CD4-positive, alpha-beta T cell treated with Interleukin-4 for 4 hours (primary cell): ENCODE measurements at regions not wholly inside any gene's neighbourhood (a gene's known extent, or its start where the extent isn't known, plus 50 kb on each side); places are given as distances from the start of the nearest gene placed in this dataset.

Experiments used
- DNase-seq: peaks from one replicate; pipeline ENCODE4 v3.0.0-alpha.2; 2020

DNA sequence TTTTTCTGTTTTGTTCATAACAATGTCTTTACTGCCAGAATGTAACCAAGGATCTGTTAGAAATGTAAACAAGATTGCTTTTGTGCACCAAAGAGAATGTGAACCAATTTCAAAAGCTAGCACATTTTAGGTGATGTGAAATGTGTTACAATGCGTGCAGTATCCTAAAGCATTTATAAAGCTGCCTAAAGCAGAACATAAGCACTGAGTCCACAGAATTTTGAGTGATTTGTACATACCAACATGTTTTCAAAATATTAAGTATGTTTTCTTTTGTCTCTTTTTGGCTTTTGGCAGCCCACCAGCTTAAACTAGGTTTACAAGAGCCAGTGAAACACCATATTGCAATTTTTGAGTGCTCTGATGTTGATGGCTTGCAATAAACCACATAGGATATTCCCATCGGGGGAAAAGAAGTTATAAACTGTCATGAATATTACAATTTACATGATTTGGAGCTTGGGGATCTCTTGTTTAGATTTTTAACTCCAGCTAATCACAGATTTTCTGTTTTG lies 364.0 kb downstream of the ZIC1 start:
- no peak for DNase-seq

DNA sequence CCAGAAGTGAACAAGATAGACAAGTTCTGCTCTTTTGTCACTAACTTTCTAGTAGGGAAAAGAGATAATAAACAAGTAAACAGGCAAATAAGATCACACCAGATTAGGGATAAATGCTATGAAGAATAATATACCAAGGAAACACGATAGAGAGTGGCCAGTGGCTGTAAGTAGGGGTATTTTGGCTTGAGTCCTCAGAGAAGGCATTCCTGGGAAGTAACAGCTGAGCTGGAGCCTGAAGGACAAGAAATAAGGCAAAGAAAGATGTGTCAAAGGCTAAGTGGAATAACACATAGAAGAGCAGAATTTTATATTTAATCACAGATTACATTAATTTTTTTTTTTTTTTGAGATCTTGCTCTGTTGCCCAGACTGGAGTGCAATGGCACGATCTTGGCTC lies 366.2 kb downstream of the ZIC1 start:
- DNase-seq: no peak

DNA sequence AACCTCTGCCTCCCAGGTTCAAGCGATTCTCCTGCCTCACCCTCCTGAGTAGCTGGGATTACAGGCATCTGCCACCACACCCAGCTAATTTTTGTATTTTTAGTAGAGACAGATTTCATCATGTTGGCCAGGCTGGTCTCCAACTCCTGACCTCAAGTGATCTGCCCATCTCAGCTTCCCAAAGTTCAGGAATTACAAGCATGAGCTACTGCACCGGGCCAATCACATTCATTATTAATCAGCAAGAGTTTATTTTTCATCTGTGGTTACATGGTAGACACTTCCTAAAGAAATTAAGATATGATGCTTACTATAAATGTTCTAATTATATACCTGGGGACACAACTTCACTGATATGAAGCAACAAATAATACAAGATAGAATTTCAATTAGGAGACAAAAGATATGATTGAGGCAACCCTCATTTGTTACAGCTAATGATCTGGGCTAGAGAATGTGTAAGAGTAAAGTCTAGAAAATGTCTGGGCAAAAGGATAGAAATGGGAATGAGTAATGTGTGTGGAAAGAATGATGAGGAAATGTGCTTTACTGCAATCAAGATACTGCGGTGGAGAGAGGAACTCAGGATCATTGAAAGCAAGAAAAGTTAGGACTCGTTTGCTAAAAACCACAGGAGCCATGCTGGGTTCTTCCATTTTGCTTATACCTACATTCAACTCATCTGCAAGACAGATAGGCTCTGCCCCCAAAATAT lies 366.8 kb downstream of the ZIC1 start:
- DNase-seq: no peak

DNA sequence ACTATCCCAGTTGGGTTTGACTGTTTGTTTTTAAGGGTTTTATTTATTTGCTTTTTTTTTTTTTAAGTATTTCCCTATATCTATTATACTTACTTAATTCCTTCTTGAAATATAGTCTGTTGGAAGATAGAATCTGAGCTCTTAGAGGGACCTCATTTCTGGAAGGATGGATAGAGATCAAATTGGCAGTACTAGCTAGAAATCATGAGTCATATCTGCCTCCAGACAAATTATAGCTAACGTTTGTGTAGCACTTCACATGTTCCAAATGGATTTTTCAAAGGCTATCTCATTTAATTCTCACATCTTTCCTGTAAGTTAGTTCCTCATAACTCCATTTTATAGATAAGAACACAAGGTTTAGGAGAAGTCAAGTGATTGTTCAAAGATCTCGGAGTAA lies 384.7 kb downstream of the ZIC1 start:
- no peak for DNase-seq

DNA sequence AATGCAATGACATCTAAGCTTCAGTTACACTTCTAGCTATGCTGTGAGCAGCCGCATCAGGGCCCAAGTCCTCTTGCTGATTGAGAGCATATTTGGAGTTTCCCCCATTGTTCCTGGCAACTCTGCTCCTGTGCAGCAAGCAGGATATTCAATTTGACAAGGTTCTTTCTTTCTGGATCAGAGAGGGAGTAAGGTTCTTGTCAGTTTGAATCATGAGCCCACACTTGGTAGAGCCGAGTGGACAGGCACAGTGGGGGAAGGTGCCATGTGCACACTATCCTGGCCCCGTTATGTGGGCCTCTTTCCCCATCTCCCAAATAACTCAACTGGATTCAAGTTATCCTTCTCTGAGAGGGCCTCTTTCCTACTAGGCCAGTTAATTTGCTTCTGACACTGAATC lies 385.4 kb downstream of the ZIC1 start:
- DNase-seq: no peak

DNA sequence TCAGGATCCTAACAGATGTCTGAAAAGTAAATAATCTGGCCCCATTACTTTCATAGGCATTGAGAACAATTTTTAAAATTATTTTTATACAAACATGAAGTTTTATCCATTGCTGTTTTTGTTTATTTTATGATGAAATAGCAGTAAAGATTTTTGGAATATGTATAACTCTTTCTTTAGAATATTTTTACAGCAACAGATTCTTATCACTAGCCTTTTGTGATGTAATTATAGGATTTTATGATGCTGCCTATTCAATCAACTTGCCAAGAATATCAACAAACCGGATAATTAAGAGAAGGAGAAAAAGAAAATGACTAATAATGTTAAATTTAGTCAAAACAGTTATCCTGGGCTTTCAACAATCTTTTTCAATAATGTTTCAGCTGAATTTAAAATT lies 386.3 kb downstream of the ZIC1 start:
- no peak for DNase-seq

DNA sequence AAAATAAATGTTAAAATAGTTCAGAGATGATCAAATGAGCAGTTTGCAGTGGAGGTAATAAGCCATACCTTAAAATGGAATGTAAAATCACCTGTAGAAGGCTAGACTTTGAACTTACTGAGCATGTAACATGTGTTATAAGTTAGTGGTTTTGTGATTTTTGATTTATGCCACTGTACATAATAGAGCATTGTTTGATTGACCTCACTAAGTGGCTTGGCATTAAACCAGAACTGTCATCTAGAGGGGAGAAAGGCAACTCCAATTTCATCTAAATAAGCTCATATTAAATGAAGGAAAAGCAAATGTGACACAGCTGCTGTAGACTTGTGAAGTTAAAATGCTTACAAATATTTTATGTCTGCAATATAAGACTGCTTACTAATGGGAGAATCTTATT lies 387.9 kb downstream of the ZIC1 start:
- no peak for DNase-seq

DNA sequence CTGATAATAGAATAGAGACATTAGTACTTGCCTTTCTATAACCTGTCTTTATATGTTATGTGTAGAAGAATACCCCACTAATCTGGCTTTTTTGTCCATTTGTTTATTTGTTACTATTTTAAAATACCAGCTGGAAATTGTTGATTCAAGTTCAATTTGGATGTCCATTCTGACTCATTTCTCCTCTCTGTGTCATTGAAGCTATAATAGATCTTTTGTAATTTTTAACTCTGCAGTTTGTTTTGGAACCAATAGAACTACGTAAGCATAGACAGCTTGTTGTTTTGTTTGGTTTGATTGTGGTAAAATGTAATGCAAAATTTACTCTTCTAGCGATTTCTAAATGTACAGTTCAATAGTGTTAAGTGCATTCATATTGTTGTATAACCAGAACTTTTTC lies 390.4 kb downstream of the ZIC1 start:
- DNase-seq: no peak

DNA sequence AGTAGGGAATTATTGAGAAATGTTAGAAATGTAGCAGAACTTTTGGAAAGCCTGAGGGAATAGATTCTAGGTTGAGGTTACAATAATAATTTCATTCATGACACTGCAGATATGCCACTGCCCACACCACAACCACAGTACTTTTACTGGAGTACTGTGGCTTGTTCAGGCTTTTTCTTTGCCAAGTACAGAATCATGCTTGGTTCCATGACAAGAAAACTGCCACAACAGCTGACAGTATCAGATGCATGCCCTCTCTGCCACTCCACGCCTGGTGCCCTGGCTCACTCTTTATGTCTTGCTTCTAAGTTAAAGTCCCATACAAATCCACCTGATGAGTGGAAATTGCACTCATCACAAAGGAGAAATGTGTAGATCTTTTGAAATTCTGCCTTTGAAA lies 398.6 kb downstream of the ZIC1 start:
- DNase-seq: no peak

DNA sequence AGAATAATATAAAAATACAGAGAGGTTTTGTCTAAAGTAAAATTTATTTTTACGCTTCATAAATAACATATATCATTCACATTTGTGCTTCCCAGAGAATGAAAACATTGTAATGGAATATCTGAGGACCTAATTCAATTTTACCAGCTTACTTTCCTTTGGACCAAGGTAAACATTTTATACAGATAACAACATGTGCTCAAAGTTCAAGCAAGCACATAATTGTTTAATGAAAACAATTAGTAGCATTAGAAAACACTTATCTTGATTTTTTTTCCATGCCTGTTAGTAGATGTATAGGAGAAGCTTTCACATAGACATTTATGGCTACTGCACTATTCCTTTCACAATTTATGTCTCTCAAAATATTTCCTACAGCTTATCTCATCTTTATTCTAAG lies 400.0 kb downstream of the ZIC1 start:
- no peak for DNase-seq

DNA sequence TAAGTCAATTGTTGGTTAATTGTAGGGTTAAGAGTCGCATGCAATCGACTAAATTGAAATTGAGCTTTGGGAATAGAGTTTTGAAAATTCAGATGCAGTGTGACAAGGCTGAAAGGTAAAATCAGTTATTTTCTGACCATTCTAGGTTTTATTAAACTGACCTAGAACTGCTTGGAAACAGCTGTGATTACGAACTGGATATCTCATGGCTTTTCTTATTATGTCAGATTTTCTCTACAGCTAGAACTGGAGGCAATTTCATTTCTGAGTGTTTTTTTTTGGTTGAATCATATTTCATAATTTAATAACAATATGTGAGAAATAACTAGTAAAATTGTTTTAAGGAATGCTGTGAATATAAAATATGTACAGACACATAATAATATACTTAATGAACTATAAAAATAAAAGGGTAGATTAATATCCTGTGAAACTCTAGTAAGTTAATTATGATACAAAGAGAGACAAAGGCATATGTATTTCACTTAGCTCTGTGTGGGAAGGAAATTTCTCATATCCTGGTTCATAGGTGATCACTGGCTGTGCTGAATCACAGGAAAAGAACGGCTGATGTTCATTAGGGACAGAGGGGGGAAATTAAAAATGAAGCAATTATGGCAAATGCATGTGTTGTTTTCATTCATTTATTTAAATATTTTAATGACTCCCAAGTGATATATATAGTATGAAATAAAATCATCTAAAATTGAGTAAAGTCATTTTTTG lies 403.2 kb downstream of the ZIC1 start:
- DNase-seq: no peak

DNA sequence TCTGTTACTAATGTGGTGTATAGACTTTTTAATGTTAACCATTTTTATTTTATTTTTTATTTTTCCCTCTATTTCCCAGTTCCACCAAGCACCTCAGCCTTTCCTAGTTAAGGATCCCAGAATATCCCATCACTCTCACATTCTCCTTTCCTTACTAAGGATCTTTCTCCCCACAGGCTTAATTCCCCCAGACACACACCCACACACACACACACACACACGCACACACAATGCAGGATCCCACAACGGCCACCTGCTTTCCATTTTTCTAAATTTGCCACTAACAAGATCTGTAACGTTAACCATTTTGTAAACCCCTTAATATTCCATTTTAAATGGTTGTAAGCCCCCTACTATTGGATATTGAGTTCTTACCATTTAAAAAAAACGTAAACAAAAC lies 404.1 kb downstream of the ZIC1 start:
- no peak for DNase-seq

DNA sequence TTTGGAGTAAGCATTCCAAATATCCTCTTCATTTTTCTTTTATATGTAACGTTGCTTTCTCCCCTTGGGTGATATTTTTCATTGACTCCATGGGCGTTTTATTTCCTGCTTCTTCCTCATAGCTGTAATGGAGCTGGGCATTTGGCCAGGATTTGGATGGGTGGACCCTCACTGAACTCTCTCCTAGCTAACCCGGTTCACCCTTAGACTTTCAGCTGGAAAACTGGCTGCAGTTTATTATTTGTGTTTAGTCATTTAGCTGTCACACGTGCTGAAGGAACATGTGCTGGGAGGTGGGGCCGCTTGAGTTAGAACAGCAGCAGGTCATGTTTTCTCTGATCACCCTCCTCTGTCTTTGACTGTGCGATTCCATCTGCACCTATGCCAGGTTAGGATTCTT lies 407.6 kb downstream of the ZIC1 start:
- no peak for DNase-seq

DNA sequence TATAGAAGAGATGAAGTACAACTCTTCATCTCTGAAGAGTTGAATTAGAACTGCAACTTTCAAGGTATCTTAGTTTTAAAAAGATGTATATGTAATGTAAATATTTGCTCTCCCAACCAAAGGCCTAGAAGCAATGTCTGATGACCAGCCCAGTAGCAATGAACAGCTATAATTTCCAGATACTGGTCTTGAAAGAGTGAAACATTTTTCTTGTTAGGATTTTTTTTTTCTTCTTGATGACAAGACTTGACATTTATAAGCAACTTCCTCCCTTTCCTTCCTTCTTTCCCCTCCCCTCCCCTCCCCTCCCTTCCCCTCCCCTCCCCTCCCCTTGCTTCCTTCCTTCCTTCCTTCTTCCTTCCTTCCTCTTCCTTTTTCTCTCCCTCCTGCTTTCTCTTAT lies 423.4 kb downstream of the ZIC1 start:
- DNase-seq: no peak

DNA sequence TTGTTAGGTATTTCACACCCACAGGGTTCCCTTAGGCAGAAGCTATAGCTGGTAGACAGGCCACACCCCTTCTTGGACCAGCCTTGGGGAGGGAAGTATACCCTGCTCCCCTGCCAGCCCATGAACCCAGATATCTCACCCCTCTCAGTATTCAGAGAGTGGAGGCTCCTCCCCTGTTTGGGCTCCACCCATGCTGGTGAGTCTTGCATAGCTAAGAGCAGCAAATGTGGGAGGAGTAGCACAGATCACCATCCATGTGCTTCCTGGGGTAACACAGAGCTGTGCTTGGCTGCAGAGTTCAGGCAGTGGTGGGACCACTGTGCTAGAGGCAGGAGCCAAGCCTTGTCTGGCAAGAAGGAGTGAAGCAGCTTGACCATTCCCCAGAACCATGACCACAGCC lies 427.2 kb downstream of the ZIC1 start:
- DNase-seq: no peak

DNA sequence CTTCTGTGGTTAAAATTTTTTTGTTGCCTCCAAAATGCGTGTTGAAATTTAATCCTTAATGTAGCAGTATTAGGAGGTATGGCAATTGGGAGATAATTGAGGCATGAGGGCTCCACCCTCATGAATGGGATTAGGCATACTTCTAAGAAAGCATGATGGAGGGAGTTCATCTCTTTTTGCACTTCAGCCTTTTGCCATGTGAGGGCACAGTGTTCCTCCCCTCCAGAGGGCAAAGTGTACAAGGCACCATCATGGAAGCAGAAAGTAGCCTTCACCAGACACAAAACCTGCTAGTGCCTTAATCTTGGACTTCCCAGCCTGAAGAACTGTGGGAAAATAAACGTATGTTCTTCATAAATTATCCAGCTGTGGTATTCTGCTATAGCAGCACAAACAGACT lies 429.5 kb downstream of the ZIC1 start:
- DNase-seq: no peak

DNA sequence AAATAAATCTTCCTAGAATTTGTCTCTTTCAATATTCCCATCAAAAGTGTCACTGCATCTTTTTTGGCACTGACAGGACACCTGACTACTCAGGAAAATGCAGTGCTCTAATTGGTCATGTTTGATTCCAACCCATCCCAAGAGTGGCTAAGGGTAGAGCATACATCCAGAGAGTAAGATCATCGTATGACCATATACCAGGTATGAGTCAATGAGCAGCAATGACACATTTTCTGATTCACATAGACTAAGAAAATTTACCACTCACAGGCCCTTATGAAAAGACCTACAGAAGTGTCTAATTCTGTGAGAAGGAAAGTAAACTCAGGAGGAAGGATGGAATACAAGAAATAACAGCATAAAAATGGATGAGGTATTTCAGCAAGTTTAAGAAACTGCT lies 434.2 kb downstream of the ZIC1 start:
- DNase-seq: no peak

DNA sequence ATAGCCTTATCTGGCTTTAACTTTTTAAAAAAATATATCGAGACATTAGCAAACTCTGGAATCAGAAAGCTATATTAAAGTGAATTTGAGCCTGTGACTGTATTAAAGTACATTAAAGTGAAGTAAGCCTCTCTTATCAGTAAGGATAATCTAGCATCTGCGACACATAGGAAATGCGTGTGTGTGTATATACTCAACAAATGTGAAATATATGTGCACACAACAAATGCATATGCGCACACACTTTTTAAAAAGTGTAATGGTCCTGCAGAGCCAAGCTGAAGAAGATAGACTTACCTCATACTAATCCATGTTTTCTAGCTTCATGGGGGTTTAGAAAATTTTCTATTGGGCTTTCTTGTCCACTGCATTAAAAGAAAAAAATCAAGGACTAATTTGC lies 437.1 kb downstream of the ZIC1 start:
- DNase-seq: no peak

DNA sequence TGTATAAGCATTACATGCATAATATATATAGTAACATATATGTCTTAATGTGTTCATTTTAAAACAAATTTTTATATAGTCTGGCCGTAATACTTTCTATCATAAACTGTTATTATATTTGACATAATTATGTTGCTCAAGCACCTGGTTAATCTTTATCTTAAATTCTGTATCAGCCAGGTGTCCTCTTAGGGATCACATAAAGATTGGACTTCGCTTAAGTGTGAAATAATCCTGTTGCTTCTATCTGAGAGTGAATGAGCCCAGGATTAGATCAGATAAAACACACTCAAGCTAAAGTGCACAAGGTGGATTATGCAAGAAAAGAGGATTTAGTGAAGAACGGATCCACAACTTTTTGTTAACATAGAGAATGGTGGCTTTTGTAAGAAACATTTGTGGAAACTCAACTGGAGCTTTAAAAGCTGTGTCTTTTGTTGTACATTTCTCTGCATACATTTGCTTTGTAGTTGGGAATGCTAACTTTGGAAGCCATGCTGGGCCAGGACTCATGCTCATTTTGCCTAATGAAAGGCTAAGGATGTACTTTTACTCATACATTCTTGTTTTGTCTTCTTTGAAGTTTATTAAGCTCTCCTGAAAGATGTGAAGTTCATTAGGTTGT lies 437.8 kb downstream of the ZIC1 start:
- no peak for DNase-seq

DNA sequence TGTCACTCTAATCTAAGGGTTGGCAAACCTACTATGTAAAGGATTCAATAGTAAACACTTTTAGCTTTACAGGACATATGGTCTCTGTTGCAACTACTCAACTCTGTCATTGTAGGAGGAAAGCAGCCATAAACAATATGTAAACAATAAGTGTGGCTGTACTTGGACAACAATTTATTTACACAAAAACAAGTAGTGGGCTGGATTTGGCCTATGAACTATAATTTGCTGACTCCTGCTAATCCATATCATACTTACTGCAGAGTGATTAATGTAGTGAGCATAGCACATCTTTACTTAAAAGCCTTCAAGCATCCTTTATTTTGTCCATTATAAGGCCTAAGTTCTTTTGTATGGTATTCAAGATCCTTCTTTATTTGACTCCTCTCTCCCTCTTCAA lies 441.9 kb downstream of the ZIC1 start:
- DNase-seq: no peak

DNA sequence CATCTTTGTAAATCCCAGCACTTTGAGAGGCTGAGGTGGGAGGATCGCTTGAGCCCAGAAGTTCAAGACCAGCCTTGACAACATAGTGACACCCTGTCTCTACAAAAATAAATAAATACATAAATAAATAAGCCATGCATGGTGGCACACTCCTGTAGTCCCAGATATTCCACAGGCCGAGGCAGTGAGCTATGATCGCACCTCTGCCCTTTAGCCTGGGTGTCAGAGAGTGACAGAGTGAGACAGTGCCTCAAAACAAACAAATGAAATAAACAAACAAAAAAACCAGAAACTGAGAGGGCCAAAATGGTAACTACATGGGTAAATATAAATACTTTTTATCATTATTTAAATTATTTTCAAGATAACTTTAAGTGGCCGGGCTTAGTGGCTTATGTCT lies 445.4 kb downstream of the ZIC1 start:
- no peak for DNase-seq

DNA sequence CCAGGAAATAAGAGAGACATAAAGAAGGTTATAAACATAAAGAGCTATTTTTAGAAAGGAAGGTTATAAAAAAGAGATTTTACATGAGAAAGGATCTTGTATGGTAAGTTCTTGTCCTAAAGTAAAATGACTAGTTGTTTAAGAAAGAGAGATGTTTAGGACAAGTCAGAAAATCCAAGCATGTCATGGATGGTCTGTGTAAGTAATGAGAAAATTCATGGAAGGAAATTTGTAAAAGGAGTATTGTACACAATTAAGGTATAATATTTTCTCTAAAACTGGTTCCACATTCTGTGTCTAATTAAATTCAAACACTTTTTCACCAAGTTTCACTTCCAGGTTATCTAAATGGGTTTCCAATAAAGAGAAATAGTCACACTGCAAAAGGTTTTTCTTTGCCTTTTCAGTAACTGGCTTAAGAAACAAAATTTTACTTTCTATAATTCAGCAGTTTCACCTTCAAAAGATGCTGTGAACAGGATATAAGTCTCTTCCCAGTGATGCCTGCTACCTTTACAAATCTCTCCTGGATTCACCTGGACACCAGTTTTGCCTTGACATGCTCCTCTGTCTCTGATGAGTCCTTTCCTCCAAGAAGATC lies 455.7 kb downstream of the ZIC1 start:
- DNase-seq: no peak

DNA sequence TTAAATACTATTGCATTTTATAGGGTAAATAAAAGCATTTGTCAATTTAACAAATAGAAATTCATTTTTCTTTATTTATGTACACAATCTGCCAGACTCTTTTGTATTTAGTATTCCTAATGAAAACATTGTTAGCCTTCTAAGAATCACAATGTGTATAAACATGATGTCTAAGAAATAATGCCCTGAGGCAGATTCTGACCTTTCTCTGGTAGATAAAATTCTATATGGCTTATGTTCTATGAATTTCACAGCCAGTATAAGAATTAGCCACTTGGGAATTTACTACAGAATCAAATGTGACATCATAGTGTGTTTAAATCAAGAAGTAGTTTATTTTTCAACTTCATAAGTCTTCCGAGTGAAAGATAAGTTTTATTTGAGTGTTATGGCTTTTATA lies 457.4 kb downstream of the ZIC1 start:
- no peak for DNase-seq

DNA sequence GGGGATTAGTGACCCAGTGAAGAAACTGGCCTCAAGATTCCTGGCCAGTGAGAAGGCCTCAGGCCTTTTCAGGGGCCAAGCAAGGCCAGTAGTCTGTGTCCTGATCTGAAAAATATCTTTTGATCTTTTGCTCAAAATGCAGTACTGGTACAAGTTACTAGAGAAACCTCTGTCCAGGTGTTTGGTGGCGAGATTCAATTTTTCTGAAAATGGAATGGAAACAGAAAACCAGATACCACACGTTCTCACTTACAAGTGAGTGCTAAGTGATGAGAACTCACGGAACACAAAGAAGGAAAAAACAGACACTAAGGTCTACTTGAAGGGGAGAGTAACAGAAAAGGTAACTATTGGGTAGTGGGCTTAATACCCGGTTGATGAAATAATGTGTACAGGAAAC lies 463.4 kb downstream of the ZIC1 start:
- DNase-seq: no peak
